Mucosa of descending colon (tissue), 3 donors: ENCODE measurements at regions not wholly inside any gene's neighbourhood (a gene's known extent, or its start where the extent isn't known, plus 50 kb on each side); places are given as distances from the start of the nearest gene placed in this dataset.
"Not testable (repeated sequence)": the region's sequence is repeated elsewhere in the genome, so short reads cannot be mapped to it uniquely, and the experiment has no call there.

Source experiments
- ATAC-seq: fragments of 200-7000 bp; cut with Tn5 transposase; one replicate; pipeline ENCODE4 v1.9.1; 2020; ENCODE audit warnings: mild to moderate bottlenecking, moderate library complexity
- DNase-seq, 3 donors: peaks; one replicate each; pipeline ENCODE4 v3.0.0-alpha.2; 2020
- H3K36me3 ChIP-seq: fragments of 200-600 bp; one replicate; pipeline ENCODE4 v1.8.0; 2021; ENCODE audit warnings: low read depth, mild to moderate bottlenecking
- H3K4me1 ChIP-seq: fragments of 200-600 bp; one replicate; pipeline ENCODE4 v1.8.0; 2021; ENCODE audit warnings: low read depth, mild to moderate bottlenecking
- H3K4me3 ChIP-seq: fragments of 200-600 bp; one replicate; pipeline ENCODE4 v1.8.0; 2021; ENCODE audit warnings: mild to moderate bottlenecking
- H3K9me3 ChIP-seq: fragments of 200-600 bp; one replicate; pipeline ENCODE4 v1.8.0; 2021; ENCODE audit warnings: mild to moderate bottlenecking
- intact Hi-C, 2 donors: fragments of 100-400 bp; cut with DNase I in 1 of 2; cut with micrococcal nuclease in 1 of 2; formaldehyde crosslinking; loops; one replicate each; pipeline versions ENCODE4 v1.11.0 to v1.11.1; 2022; cut with DNase I, micrococcal nuclease
- TF ChIP-seq, protein P1 (sequence below): fragments of 200-600 bp; IDR thresholded peaks from one replicate; pipeline ENCODE4 v1.8.0; 2022; ENCODE audit warnings: antibody characterized with exemption, mild to moderate bottlenecking
- donor health status: DM: no; HTN: no; CAD: no; lungs with moderate emphysema.
- donor health status: DM: no; HTN: no; CAD: no.
- donor health status: DM: no; HTN: yes; CAD: no.

DNA sequence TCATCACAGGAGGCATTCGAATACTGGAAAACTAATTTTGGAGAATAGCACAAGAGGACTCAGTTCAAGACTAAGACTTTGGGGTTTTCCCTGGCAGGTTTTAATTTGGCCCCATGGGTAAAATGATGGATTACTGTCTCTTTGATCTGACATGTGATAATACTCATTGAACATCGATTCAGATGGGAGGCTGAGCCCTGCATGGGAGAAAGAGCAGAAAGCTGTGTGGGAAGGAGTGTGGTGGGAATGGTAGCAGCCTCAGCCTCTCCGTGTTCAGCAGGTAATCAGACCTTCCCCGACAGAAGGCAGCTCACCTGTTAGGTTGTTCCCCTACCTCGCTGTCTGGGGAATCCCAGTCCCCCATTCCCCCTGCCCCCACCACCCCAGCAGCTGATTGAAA is 124.7 kb upstream of the TNRC6C start:
- Histone ChIP-seq H3K4me1 (peaks cover 13% of the 10 kb centered on the region), H3K9me3 (no peaks in the 10 kb centered on the region), H3K36me3 (no peaks in the 10 kb centered on the region), H3K4me3 (no peak overlapping the region)
- intact Hi-C loops, result no loop called here
- TF ChIP-seq, protein P1, sequence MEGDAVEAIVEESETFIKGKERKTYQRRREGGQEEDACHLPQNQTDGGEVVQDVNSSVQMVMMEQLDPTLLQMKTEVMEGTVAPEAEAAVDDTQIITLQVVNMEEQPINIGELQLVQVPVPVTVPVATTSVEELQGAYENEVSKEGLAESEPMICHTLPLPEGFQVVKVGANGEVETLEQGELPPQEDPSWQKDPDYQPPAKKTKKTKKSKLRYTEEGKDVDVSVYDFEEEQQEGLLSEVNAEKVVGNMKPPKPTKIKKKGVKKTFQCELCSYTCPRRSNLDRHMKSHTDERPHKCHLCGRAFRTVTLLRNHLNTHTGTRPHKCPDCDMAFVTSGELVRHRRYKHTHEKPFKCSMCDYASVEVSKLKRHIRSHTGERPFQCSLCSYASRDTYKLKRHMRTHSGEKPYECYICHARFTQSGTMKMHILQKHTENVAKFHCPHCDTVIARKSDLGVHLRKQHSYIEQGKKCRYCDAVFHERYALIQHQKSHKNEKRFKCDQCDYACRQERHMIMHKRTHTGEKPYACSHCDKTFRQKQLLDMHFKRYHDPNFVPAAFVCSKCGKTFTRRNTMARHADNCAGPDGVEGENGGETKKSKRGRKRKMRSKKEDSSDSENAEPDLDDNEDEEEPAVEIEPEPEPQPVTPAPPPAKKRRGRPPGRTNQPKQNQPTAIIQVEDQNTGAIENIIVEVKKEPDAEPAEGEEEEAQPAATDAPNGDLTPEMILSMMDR, result no peak
- DNase-seq (no peak), ATAC-seq (no peak)

- DNase-seq, result peak in 2 of 3 donors; percentile 39 to 80
- TF ChIP-seq, protein P1, result no peak
- Histone ChIP-seq H3K4me1 (peaks cover 13% of the 10 kb centered on the region), H3K4me3 (no peak overlapping the region), H3K36me3 (no peaks in the 10 kb centered on the region), H3K9me3 (no peaks in the 10 kb centered on the region)
- intact Hi-C loops, result no loop called here
- peak; percentile 73 for ATAC-seq
These were observed 124.1 kb upstream of the TNRC6C start for GRCh38 chr17:77834170-77835115.

GRCh38 chr17:77836557-77837041 is 121.9 kb upstream of the TNRC6C start:
- TF ChIP-seq, protein P1, result no peak
- intact Hi-C loops, result no loop called here
- no peak overlapping the region for H3K4me3 ChIP-seq
- no peaks in the 10 kb centered on the region for H3K9me3 ChIP-seq
- ATAC-seq (peak; percentile 49), DNase-seq (no peak)
- peaks cover 14% of the 10 kb centered on the region for H3K4me1 ChIP-seq
- no peaks in the 10 kb centered on the region for H3K36me3 ChIP-seq

DNA sequence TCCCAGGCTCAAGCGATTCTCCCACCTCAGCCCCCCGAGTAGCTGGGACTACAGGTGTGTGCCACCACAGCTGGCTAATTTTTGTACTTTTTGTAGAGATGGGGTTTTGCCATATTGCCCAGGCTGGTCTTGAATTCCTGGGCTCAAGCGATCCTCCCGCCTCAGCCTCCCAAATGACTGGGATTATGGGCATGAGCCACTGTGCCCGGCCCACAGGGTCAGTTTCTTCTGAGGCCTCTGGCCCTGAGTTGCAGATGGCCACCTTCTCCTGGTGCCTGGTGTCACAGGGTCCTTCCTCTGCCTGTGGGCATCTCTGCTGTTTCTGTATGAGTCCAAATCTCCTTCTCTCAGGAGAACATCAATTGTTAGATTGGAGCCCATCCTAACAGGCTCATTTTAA is 121.4 kb upstream of the TNRC6C start:
- H3K36me3 ChIP-seq, DNase-seq, H3K4me3 ChIP-seq, intact Hi-C loops, ATAC-seq, H3K9me3 ChIP-seq: not testable (repeated sequence)
- H3K4me1 ChIP-seq, result peaks cover 18% of the 10 kb centered on the region

GRCh38 chr17:77837917-77838316 is 120.6 kb upstream of the TNRC6C start:
- H3K4me1 ChIP-seq, result peaks cover 23% of the 10 kb centered on the region
- H3K9me3 ChIP-seq, result no peaks in the 10 kb centered on the region
- H3K4me3 ChIP-seq, result no peak overlapping the region
- ATAC-seq (no peak), DNase-seq (peak in 1 of 3 donors; percentile 27)
- no peaks in the 10 kb centered on the region for H3K36me3 ChIP-seq
- intact Hi-C loops, result no loop called here
- TF ChIP-seq, protein P1, result no peak
